K562 (cell line): ENCODE measurements at regions not wholly inside any gene's neighbourhood (a gene's known extent, or its start where the extent isn't known, plus 50 kb on each side); places are given as distances from the start of the nearest gene placed in this dataset.

ENCODE experiments used
- ATF7 ChIP-seq: fragments of 450-650 bp; IDR thresholded peaks from 2 replicates; pipeline ENCODE4 v1.7.1; 2014; ENCODE audit warnings: mild to moderate bottlenecking, moderate library complexity
- BCL6 ChIP-seq: fragments of 250-450 bp; sonication (Bioruptor Pico); IDR thresholded peaks from 2 replicates; pipeline ENCODE4 v1.4.0; 2020
- C11orf30 ChIP-seq: fragments of 450-650 bp; IDR thresholded peaks from 2 replicates; pipeline ENCODE4 v1.6.1; 2016; ENCODE audit warnings: low read depth, mild to moderate bottlenecking
- CBFA2T2 ChIP-seq: fragments of 450-650 bp; conservative IDR thresholded peaks from 2 replicates; pipeline ENCODE4 v1.6.1; 2017; ENCODE audit warnings: mild to moderate bottlenecking
- FOSL1 ChIP-seq: fragments of 200-800 bp; sonication (Bioruptor generic); conservative IDR thresholded peaks from 2 replicates; pipeline ENCODE4 v1.6.1; 2016; ENCODE audit warnings: missing genetic modification characterization, missing compliant biosample characterization
- GABPA ChIP-seq: fragments of 200-800 bp; sonication (Bioruptor generic); conservative IDR thresholded peaks from 2 replicates; pipeline ENCODE4 v1.6.1; 2016; ENCODE audit warnings: low read depth, missing genetic modification characterization, missing compliant biosample characterization
- MAFG ChIP-seq: fragments of 450-650 bp; conservative IDR thresholded peaks from 2 replicates; pipeline ENCODE4 v1.6.1; 2016; ENCODE audit warnings: missing genetic modification characterization, missing compliant biosample characterization
- MCM5 ChIP-seq: fragments of 450-650 bp; IDR thresholded peaks from 2 replicates; pipeline ENCODE4 v1.6.1; 2016; ENCODE audit warnings: low read depth
- MXD1 ChIP-seq: fragments of 250-450 bp; sonication (Bioruptor Pico); IDR thresholded peaks from 2 replicates; pipeline ENCODE4 v1.8.0; 2021; ENCODE audit warnings: borderline replicate concordance, mild to moderate bottlenecking, moderate library complexity; ENCODE audit not compliant: poor library complexity, severe bottlenecking
- MXI1 ChIP-seq: IDR thresholded peaks from 2 replicates; pipeline ENCODE4 v1.6.1; 2011; ENCODE audit warnings: low read depth, mild to moderate bottlenecking, improper control_type of control experiment, low read length
- OTX1 ChIP-seq: fragments of 450-650 bp; formaldehyde crosslinking; IDR thresholded peaks from 2 replicates; pipeline ENCODE4 v1.4.0; 2022; ENCODE audit warnings: mild to moderate bottlenecking
- RAD51 ChIP-seq: fragments of 450-650 bp; IDR thresholded peaks from 2 replicates; pipeline ENCODE4 v1.7.1; 2016; ENCODE audit warnings: low read depth, mild to moderate bottlenecking, borderline replicate concordance
- SPI1 ChIP-seq: IDR thresholded peaks from 2 replicates; pipeline ENCODE4 v1.6.1; 2011; ENCODE audit warnings: low read depth, low read length, control low read depth, borderline replicate concordance
- TOE1 ChIP-seq, 2 experiments: fragments of 450-650 bp in 1 of 2; sonication (generic) in 1 of 2; formaldehyde crosslinking in 1 of 2; IDR thresholded peaks; 2 replicates each; pipeline versions ENCODE4 v1.7.1 to v1.8.0; 2016 to 2022; ENCODE audit warnings: borderline replicate concordance in 2 of 2, mild to moderate bottlenecking in 2 of 2, antibody characterized with exemption in 1 of 2, inconsistent platforms in 1 of 2, low read depth in 1 of 2, missing genetic modification reagents in 1 of 2, moderate library complexity in 1 of 2
- ZBTB9 ChIP-seq: fragments of 450-650 bp; formaldehyde crosslinking; IDR thresholded peaks from 2 replicates; pipeline ENCODE4 v1.4.0; 2020; ENCODE audit warnings: mild to moderate bottlenecking, moderate library complexity
- ZNF354B ChIP-seq: fragments of 250-450 bp; sonication (Bioruptor Pico); IDR thresholded peaks from 2 replicates; pipeline ENCODE4 v1.4.0; 2020
- ZNF584 ChIP-seq: fragments of 200-800 bp; sonication (Bioruptor generic); IDR thresholded peaks from 2 replicates; pipeline ENCODE4 v1.6.1; 2016; ENCODE audit warnings: low read depth, mild to moderate bottlenecking, missing genetic modification characterization, missing compliant biosample characterization

- TF ChIP-seq MXD1 (CRISPR knock-in tag) (no peak), MCM5 (no peak), FOSL1 (tag) (peak; percentile 73), BCL6 (CRISPR knock-in tag) (no peak), TOE1 (IDR thresholded peaks at IDR 0.05; ENCODE audit: borderline replicate concordance) (no peak), TOE1 (CRISPR knock-in tag; IDR thresholded peaks at IDR 0.05; ENCODE audit: borderline replicate concordance, low read depth) (no peak), SPI1 (no peak), C11orf30 (peak; percentile 47; the same call in 1 of the 2 replicates), OTX1 (CRISPR knock-in tag) (no peak), ZNF584 (CRISPR knock-in tag) (no peak), RAD51 (no peak), GABPA (tag) (no peak), ATF7 (peak; percentile 13; the same call in 1 of the 2 replicates), CBFA2T2 (no peak), MAFG (tag) (peak; percentile 37; the same call in 1 of the 2 replicates), ZBTB9 (CRISPR knock-in tag) (0 out of 2 replicates have a peak, but pooled peaks have one; percentile 50), ZNF354B (CRISPR knock-in tag) (no peak), MXI1 (no peak)
- TF ChIP-seq, all 486 proteins: peak for 11
These were observed 87.1 kb upstream of the TNFAIP3 start (continued) for GRCh38 chr6:137779982-137780381.
